Kasumi-1 (cell line): ENCODE measurements at regions not wholly inside any gene's neighbourhood (a gene's known extent, or its start where the extent isn't known, plus 50 kb on each side); places are given as distances from the start of the nearest gene placed in this dataset.

Experiments
- DNase-seq, 2 experiments: peaks; one replicate each; lab custom pipeline; 2025; lab: John Stamatoyannopoulos, UW

DNA sequence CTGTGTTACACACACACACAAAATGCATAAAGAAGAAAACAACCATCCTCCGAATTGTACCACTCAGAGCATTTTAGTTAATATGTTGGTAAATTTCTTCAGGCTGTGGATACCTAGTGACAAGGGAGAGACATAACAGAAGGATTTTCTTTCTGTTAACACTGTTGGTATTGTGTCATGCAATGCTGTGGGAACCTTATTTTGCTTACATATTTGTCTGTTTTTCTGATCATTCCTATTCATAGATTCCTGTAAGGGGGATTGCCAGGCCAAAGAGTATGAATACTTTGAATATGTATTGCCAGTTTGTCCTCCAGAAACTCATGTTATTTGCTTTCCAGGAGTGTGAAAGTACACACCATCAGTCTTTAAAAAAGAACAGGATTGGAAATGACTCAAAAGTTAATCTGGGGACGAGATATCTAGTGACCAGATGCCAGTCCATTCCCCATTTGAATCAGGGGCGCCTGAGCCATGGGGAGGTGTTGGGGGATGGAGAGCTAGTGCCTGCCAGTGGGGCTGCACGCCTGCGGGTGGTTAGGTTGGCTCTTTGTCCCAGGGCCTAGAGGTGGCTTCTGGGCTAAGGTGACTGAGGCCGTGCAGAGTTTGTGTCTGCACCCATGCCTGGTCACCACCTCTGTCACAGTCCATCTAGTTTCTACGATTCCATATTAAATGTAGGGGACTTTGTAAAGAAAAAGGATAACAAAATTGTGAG is 142.0 kb downstream of the PTPN20 start:
- DNase-seq = no peak

GRCh38 chr10:47054974-47055373 is 143.7 kb downstream of the PTPN20 start:
- DNase-seq = no peak

GRCh38 chr10:47055386-47056246 is 144.4 kb downstream of the PTPN20 start:
- DNase-seq = no peak

DNA sequence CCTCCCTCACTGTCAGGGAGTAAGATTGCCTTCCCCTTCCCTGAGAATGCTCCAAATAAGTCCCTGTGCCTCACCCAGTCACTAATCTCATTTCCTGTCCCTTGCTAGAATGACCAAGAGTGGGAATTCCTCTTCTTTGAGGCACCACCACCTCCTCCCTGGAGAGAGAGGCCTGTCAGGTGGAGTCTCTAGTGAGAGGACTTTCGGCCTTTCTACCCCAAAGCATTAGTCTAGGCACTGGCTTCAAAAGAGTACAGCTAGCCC is 145.0 kb downstream of the PTPN20 start:
- no peak for DNase-seq

DNA sequence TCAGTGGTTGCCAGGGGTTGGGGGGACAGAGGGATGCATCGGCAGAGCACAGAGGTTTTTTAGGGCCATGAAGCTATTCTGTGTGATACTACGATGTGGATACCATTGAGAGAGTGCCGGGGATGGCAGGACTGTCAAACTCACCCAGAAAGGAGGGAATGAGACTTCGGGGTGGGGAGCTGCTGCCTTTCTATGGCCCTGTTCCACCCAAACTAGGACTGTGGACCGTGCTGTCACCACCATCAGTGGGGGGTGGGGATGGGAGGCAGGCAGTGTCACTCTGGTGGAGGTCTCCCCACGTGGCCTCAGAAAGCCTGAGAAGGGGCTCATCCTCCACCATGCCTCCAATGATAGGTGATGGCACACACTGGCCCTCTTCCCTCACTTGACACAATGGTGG is 146.2 kb downstream of the PTPN20 start:
- no peak for DNase-seq

- DNase-seq = no peak
These were observed 146.9 kb downstream of the PTPN20 start for GRCh38 chr10:47058032-47058702.

GRCh38 chr10:47058961-47059391 is 147.7 kb downstream of the PTPN20 start:
- DNase-seq = no peak

- DNase-seq = no peak
These were observed 148.5 kb downstream of the PTPN20 start for GRCh38 chr10:47059606-47060311.

GRCh38 chr10:47060356-47060755 is 149.1 kb downstream of the PTPN20 start:
- DNase-seq = no peak

DNA sequence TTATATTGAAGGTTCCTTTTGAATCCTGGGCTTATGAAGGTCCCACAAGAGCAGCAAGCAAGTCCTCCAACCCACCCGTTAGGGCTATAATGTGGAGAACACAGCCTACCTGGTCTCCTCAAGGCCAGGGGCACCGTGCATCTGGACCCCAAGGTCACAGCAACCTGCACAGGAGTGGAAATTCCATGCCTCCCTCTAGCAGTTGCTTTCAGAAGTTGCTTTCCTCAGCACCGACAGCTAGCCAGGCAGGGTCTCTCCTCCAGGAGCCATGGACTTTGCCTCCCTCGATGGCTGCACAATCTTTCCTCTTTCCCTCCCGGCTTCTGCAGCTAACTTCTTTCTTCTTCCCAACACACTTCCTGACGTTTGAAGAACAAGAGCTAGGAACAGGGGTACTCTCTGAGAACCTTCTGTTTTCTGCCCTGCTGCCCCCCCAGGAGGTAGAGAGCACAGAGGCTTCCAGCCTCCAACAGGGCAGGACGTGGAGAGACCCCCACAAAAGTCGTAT is 149.8 kb downstream of the PTPN20 start:
- DNase-seq = no peak

DNA sequence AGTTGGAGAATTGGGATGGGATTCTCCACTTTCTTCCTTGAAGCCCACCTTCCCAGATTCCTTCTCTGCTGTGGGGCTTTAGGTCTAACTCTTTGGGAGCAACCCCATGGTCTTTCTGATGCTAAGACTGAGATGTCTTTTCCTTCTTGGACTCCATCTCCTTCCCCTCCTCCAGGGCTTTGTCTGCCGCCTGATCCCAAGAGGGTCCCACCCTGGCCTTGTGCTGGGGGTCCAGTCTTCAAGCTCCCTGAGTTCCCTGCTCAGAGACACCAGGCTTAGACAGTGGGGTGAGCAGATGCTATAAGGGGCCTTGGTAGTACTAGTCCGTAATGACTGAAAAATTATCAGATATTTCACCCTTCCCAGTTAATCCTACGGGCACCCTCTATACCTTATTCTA is 150.5 kb downstream of the PTPN20 start:
- no peak for DNase-seq

DNA sequence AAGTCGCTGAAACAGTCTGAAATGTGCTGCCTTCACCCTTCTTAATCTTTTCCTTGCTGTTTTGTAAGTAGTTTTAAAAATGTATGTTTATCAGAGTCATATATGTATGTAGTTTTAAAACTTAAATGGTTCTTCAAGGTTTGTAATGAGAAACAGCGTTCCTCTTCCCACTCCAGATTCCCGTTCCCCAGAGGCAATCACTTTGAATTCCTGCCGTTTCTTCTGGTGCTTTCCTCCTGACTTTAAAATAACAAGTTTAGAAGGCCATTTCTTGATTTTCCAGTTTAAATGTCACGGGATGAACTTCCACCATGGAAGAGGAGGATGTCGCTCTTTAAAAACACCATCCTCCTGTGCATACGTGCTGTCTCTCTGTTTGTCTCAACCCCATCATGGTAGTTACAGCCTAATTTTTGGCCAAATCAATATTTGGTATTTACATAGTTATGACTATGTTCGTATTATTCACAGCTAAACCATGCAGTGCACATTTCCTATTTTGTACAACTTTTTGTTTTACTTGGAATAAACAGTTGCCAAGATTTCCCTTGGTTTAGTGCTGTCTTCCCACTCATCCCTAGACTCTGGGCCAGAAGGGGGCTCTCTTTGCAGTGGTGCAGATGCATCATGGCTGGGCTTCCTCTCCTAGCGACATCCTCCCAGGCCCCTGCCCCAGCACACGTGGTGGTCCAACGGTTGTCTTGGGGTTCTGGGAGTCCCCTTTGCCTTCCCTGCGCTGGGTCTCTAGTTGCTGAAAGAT is 151.4 kb downstream of the PTPN20 start:
- DNase-seq = peak; percentile 10 to 33

- no peak for DNase-seq
These were observed 152.6 kb downstream of the PTPN20 start for GRCh38 chr10:47063858-47064257.

DNA sequence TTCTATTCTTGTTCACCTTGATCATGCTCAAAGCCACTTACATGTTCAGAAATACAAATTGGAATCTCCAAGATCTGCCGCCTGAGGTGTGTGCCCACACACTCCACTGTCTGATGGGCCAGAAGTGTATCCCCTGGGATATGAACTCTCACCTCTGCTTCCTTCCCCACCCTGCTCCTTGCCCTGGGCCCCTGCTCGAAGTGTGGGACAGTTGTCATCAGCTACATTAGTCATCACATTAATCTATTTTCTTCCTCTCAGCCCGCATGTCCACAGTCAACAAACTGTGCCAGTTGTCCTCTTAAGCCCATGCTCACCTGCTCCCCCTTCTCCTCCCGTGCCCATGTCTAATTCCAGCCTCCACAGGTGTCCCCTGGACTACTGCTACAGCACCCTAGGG is 154.7 kb downstream of the PTPN20 start:
- no peak for DNase-seq

DNA sequence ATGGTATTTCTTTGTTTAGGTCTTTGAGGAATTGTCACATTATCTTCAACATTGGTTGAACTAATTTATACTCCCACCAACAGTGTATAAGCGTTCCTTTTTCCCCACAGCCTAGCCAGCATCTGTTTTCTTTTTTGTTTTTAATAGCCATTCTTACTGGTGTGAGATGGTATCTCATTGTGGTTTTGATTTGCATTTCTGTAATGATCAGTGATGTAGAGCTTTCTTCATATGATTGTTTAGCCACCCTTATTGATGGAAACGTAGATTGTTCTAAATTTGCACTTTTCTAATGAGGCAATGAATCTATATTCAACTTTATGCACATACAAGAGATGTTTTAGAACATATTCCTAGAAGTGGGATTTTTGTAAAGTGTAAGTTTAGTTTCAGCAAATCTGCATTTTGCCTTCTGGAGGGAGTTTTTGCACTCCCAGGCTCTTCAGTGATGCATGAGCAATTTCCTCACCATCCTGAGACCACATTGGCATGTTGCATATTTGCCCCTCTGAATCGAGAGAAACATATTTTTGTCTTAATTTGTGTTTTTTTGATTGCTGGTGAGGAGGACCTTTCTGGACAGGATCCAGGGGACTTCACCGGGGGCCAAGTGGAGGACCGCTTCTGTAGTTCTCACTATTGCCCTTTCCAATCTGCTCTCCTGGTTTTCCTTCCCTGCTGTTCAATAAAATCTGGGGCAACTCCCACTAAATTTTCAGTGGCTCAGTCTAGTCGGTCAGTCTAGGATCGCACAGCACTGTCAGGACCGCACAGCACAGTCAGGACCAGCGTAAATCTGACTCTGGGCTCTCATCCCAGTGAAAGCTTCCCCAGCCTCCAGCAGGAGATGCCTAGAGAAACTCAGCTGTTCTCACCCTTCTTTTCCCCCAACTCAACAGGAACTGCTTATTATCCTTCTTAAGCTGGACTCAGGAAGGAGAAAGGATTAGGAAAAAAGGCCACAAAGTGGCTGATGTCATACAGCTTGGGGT is 157.0 kb downstream of the PTPN20 start:
- DNase-seq = no peak

DNA sequence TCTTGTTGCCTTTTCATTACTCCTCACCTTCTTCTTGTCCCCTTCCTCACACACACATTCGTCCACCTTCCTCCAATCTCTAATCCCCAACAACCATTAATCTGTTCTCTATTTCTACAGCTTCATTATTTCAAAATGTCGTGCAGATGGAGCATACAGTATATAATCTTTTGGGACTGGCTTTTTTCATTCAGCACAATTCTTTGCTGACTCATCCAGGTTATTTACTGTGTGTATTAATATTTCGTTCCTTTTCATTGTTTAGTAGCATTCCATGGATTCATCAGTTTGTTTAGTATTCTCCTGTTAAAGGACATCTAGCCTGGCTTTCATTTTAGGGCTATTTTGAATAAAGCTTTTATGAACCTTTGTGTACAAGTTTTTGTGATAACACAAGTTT is 159.3 kb downstream of the PTPN20 start:
- DNase-seq = no peak

GRCh38 chr10:47071891-47072290 is 160.7 kb downstream of the PTPN20 start:
- no peak for DNase-seq

DNA sequence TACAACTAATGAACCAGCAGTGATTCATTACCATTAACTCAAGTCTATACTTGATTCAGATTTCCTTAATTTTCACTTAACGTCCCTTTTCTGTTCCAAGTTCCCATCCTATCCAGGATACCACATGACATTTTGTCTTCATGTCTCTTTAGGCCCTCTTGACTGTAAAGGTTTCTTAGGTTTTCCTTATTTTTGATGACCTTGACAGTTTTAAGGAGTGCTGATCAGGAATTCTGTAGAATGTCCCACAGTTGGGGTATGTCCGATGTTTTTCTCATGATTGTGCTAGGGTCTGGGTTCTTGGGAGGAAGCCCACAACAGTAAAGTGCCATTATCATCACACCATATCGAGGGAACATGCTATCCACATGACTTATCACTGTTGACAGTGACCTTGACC is 162.7 kb downstream of the PTPN20 start:
- no peak for DNase-seq

DNA sequence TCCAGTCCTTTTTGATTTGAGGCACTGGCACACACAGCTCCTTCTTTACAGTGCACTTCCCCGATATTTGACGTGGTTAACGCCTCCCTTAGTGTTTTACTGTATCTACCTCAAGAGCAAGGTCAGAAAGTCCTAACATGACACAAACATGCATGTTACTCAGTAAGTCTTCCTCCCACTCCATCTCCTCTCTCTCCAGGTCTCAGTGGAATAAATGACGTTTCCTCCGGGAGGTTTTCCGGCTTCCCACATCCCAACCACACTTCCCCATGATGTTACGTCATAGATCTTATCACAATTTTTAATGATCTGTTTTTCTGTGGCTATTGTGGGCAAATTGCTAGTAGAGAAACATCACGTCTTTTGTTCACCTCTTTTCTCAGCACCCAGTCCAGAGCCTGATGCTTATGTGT is 165.7 kb downstream of the PTPN20 start:
- DNase-seq = no peak

- no peak for DNase-seq
These were observed 166.2 kb downstream of the PTPN20 start for GRCh38 chr10:47077386-47077785.
